ENCODE measurements at regions not wholly inside any gene's neighbourhood (a gene's known extent, or its start where the extent isn't known, plus 50 kb on each side); places are given as distances from the start of the nearest gene placed in this dataset.

DNA sequence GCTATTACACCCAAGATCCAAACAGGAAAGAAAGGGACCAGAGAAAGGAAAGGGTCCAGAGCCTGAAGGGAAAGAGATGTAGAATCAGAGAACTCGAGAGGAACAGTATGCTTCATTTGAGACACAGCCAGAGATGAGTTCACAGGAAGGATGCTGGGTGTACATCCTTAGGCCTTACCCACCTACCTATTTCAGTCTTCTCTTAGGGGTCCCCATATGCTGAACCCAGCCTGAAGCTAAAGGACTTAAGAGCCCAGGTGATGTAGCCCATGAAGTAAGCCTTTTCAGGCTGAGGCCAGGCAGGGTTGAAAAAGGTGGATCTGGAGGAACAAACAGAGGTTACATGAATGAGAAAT, 338.0 kb upstream of the KCNH8 start:
- TF ChIP-seq ZNF24 (IDR thresholded peaks at IDR 0.05) (no peak), ZC3H4 (CRISPR knock-in tag; IDR thresholded peaks at IDR 0.05; ENCODE audit: borderline replicate concordance) (no peak), EP300 (IDR thresholded peaks at IDR 0.05; ENCODE audit: low read length) (no peak), ZNF274 (IDR thresholded peaks at IDR 0.05; ENCODE audit: borderline replicate concordance, low read depth, low read length) (no peak), MYC (IDR thresholded peaks at IDR 0.05; ENCODE audit: low read depth, low read length) (no peak), MYC (CRISPR knock-in tag; IDR thresholded peaks at IDR 0.05; ENCODE audit: borderline replicate concordance, low read depth) (no peak), PHF20 (IDR thresholded peaks at IDR 0.05; ENCODE audit: partially characterized antibody) (no peak), ADNP (tag; IDR thresholded peaks at IDR 0.05) (no peak), KDM5B (IDR thresholded peaks at IDR 0.05; ENCODE audit: insufficient replicate concordance, low read depth, low read length) (no peak)
- TF ChIP-seq, protein P1, sequence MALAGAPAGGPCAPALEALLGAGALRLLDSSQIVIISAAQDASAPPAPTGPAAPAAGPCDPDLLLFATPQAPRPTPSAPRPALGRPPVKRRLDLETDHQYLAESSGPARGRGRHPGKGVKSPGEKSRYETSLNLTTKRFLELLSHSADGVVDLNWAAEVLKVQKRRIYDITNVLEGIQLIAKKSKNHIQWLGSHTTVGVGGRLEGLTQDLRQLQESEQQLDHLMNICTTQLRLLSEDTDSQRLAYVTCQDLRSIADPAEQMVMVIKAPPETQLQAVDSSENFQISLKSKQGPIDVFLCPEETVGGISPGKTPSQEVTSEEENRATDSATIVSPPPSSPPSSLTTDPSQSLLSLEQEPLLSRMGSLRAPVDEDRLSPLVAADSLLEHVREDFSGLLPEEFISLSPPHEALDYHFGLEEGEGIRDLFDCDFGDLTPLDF (CRISPR knock-in tag; IDR thresholded peaks at IDR 0.05), result no peak
- TF ChIP-seq, protein P2, sequence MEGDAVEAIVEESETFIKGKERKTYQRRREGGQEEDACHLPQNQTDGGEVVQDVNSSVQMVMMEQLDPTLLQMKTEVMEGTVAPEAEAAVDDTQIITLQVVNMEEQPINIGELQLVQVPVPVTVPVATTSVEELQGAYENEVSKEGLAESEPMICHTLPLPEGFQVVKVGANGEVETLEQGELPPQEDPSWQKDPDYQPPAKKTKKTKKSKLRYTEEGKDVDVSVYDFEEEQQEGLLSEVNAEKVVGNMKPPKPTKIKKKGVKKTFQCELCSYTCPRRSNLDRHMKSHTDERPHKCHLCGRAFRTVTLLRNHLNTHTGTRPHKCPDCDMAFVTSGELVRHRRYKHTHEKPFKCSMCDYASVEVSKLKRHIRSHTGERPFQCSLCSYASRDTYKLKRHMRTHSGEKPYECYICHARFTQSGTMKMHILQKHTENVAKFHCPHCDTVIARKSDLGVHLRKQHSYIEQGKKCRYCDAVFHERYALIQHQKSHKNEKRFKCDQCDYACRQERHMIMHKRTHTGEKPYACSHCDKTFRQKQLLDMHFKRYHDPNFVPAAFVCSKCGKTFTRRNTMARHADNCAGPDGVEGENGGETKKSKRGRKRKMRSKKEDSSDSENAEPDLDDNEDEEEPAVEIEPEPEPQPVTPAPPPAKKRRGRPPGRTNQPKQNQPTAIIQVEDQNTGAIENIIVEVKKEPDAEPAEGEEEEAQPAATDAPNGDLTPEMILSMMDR (IDR thresholded peaks at IDR 0.05 in 2 of 3, conservative IDR thresholded peaks at IDR 0.05 in 1 of 3; ENCODE audit: insufficient read depth in 2 of 3, low read depth in 1 of 3, low read length in 3 of 3), result no peak
- TF ChIP-seq, protein P3, sequence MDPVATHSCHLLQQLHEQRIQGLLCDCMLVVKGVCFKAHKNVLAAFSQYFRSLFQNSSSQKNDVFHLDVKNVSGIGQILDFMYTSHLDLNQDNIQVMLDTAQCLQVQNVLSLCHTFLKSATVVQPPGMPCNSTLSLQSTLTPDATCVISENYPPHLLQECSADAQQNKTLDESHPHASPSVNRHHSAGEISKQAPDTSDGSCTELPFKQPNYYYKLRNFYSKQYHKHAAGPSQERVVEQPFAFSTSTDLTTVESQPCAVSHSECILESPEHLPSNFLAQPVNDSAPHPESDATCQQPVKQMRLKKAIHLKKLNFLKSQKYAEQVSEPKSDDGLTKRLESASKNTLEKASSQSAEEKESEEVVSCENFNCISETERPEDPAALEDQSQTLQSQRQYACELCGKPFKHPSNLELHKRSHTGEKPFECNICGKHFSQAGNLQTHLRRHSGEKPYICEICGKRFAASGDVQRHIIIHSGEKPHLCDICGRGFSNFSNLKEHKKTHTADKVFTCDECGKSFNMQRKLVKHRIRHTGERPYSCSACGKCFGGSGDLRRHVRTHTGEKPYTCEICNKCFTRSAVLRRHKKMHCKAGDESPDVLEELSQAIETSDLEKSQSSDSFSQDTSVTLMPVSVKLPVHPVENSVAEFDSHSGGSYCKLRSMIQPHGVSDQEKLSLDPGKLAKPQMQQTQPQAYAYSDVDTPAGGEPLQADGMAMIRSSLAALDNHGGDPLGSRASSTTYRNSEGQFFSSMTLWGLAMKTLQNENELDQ (CRISPR knock-in tag; IDR thresholded peaks at IDR 0.05; ENCODE audit: borderline replicate concordance), result no peak
- TF ChIP-seq, protein P4, sequence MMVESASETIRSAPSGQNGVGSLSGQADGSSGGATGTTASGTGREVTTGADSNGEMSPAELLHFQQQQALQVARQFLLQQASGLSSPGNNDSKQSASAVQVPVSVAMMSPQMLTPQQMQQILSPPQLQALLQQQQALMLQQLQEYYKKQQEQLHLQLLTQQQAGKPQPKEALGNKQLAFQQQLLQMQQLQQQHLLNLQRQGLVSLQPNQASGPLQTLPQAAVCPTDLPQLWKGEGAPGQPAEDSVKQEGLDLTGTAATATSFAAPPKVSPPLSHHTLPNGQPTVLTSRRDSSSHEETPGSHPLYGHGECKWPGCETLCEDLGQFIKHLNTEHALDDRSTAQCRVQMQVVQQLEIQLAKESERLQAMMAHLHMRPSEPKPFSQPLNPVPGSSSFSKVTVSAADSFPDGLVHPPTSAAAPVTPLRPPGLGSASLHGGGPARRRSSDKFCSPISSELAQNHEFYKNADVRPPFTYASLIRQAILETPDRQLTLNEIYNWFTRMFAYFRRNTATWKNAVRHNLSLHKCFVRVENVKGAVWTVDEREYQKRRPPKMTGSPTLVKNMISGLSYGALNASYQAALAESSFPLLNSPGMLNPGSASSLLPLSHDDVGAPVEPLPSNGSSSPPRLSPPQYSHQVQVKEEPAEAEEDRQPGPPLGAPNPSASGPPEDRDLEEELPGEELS (CRISPR knock-in tag; IDR thresholded peaks at IDR 0.05; ENCODE audit: borderline replicate concordance), result no peak

Measured in K562 (cell line).